K562 (cell line): ENCODE measurements at regions not wholly inside any gene's neighbourhood (a gene's known extent, or its start where the extent isn't known, plus 50 kb on each side); places are given as distances from the start of the nearest gene placed in this dataset.

Experiments
- CTCF ChIP-seq, 3 experiments: IDR thresholded peaks in 2 of 3; conservative IDR thresholded peaks in 1 of 3; 2 replicates each; pipeline ENCODE4 v1.5.1; 2011 to 2012; ENCODE audit warnings: low read length in 3 of 3, mild to moderate bottlenecking in 3 of 3, control low read depth in 2 of 3, improper control_type of control experiment in 1 of 3, inconsistent platforms in 1 of 3, low read depth in 1 of 3, mixed read lengths in 1 of 3, moderate library complexity in 1 of 3; ENCODE audit not compliant: insufficient read depth in 2 of 3
- ESRRA ChIP-seq: fragments of 450-650 bp; IDR thresholded peaks from 2 replicates; pipeline ENCODE4 v1.6.1; 2014; ENCODE audit warnings: low read depth, mild to moderate bottlenecking, moderate library complexity, borderline replicate concordance
- GTF2B ChIP-seq: IDR thresholded peaks from 2 replicates; pipeline ENCODE4 v1.6.1; 2011; ENCODE audit not compliant: insufficient read length; ENCODE audit errors: extremely low read depth
- HINFP ChIP-seq: fragments of 450-650 bp; conservative IDR thresholded peaks from 2 replicates; pipeline ENCODE4 v1.6.1; 2016; ENCODE audit warnings: missing genetic modification characterization, low read depth, mild to moderate bottlenecking, control low read depth, missing compliant biosample characterization
- POLR2A ChIP-seq: fragments of 450-650 bp; conservative IDR thresholded peaks from 2 replicates; pipeline ENCODE4 v1.6.1; 2016
- POLR2AphosphoS2 ChIP-seq: IDR thresholded peaks from 2 replicates; pipeline ENCODE4 v1.6.1; 2012; ENCODE audit warnings: low read length, improper control_type of control experiment
- PRMT5 ChIP-seq: sonication (generic); formaldehyde crosslinking; IDR thresholded peaks from 2 replicates; pipeline ENCODE4 v1.5.0; 2020; ENCODE audit warnings: missing genetic modification reagents
- TEAD4 ChIP-seq, 2 experiments: sonication (generic) in 1 of 2; formaldehyde crosslinking in 1 of 2; IDR thresholded peaks; 2 replicates each; pipeline versions ENCODE4 v1.6.1 to v1.8.0; 2012 to 2022; ENCODE audit warnings: borderline replicate concordance in 1 of 2, inconsistent platforms in 1 of 2, low read length in 1 of 2, mild to moderate bottlenecking in 1 of 2, missing genetic modification reagents in 1 of 2
- TF ChIP-seq, protein P1 (sequence below), 2 experiments: fragments of 450-650 bp; formaldehyde crosslinking in 1 of 2; IDR thresholded peaks; 2 replicates each; pipeline versions ENCODE4 v1.4.0 to v1.6.1; 2014 to 2020; ENCODE audit warnings: mild to moderate bottlenecking in 2 of 2, borderline replicate concordance in 1 of 2, low read depth in 1 of 2

DNA sequence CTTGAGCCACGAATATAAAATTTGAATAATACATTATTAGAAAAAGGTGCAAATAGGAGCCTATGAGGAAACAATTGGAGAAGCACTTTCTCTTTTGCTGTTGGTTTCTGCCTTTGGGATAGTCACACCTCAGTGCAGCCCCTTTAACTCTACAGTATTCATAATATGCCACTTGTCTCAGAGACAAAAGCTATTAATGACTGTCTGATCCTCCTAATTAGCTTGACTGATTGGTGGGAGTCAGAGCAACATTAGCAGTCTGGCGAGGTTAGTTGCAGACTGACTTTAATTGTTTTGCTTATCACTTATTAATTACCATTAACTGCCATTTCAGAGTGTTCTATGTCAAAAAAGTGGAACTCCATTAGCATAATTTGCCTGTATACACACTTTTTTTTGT lies 225.0 kb upstream of the ARHGEF26 start:
- TF ChIP-seq POLR2AphosphoS2 (no peak), TEAD4 (IDR thresholded peaks at IDR 0.05; ENCODE audit: low read length) (no peak), TEAD4 (CRISPR knock-in tag; IDR thresholded peaks at IDR 0.05; ENCODE audit: borderline replicate concordance) (no peak), HINFP (no peak), GTF2B (no peak), POLR2A (no peak), ESRRA (no peak), PRMT5 (no peak), CTCF (IDR thresholded peaks at IDR 0.05 in 2 of 3, conservative IDR thresholded peaks at IDR 0.05 in 1 of 3; ENCODE audit: insufficient read depth in 2 of 3, low read depth in 1 of 3, low read length in 3 of 3) (no peak)
- TF ChIP-seq, protein P1, sequence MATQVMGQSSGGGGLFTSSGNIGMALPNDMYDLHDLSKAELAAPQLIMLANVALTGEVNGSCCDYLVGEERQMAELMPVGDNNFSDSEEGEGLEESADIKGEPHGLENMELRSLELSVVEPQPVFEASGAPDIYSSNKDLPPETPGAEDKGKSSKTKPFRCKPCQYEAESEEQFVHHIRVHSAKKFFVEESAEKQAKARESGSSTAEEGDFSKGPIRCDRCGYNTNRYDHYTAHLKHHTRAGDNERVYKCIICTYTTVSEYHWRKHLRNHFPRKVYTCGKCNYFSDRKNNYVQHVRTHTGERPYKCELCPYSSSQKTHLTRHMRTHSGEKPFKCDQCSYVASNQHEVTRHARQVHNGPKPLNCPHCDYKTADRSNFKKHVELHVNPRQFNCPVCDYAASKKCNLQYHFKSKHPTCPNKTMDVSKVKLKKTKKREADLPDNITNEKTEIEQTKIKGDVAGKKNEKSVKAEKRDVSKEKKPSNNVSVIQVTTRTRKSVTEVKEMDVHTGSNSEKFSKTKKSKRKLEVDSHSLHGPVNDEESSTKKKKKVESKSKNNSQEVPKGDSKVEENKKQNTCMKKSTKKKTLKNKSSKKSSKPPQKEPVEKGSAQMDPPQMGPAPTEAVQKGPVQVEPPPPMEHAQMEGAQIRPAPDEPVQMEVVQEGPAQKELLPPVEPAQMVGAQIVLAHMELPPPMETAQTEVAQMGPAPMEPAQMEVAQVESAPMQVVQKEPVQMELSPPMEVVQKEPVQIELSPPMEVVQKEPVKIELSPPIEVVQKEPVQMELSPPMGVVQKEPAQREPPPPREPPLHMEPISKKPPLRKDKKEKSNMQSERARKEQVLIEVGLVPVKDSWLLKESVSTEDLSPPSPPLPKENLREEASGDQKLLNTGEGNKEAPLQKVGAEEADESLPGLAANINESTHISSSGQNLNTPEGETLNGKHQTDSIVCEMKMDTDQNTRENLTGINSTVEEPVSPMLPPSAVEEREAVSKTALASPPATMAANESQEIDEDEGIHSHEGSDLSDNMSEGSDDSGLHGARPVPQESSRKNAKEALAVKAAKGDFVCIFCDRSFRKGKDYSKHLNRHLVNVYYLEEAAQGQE (IDR thresholded peaks at IDR 0.05; ENCODE audit: borderline replicate concordance): no peak
- TF ChIP-seq, protein P1 (CRISPR knock-in tag; IDR thresholded peaks at IDR 0.05; ENCODE audit: low read depth): no peak
